Glomerular visceral epithelial cell (primary cell): ENCODE measurements at regions not wholly inside any gene's neighbourhood (a gene's known extent, or its start where the extent isn't known, plus 50 kb on each side); places are given as distances from the start of the nearest gene placed in this dataset.
"Not testable (repeated sequence)": the region's sequence is repeated elsewhere in the genome, so short reads cannot be mapped to it uniquely, and the experiment has no call there.

Experiments
- DNase-seq: peaks from one replicate; pipeline ENCODE4 v3.0.0-alpha.2; 2016; ENCODE audit errors: extremely low spot score

DNA sequence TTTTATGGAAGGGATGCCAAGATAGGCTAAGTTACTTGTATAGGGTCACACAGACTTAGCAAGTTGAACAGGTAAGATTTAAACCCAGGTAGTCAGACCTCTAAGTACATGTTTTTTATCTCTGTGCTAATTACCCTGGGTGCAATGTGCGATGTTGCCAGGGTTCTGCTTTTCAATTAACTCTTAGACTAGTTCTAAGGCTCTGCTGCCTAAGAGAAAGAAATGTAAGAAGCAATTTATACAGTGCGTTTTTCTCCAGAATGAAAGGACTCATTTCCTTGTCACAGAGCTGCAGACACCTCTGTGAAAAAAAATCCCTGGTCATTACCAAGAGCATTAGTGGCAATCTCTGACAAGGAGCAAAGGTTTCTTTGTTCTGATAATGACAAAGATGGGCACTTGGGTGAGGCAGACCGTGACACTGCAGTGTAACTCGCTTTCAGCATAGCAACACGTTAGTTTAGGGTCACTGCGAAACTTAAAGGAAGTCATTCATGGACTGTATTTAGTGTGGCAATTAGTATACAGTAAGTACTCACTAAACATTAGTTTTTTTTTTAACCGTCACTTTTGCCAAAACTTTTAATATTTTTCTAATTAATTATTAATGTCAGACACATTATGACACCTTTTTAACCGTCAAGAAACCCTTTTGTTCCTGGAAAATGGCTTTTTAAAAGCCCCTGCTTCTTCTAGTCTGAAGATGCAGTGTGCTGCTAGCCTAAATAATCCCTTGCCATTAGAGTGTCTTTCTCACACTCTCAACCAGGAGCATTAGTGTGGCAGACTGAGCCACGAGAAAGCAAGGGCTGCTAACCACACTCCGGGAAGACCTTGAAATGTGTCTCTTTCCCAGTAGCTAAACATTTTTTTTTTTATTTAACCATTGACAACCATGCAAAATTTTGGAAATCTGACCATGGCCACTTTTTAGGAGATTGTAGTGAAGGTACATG lies 520.0 kb upstream of the C9orf72 start:
- DNase-seq: no peak

DNA sequence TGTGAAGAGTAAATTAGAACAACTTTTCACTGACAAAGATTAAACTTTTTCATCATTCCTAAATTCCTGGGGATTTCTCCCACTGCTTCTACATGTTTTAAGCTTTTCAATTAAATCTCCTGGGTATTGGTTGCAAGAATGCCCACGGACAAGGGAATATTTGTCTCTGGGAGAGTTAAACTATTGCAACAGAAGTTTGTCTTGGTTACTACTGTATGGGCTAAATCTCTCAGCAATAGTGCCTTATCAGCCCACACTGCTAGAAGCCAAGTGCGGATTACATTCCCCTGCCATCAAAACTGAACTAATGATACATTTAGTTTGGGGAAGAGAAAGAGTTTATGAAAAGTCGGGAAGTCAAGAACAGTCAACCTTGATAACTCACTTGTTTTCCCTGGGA lies 528.2 kb upstream of the C9orf72 start:
- DNase-seq: no peak

DNA sequence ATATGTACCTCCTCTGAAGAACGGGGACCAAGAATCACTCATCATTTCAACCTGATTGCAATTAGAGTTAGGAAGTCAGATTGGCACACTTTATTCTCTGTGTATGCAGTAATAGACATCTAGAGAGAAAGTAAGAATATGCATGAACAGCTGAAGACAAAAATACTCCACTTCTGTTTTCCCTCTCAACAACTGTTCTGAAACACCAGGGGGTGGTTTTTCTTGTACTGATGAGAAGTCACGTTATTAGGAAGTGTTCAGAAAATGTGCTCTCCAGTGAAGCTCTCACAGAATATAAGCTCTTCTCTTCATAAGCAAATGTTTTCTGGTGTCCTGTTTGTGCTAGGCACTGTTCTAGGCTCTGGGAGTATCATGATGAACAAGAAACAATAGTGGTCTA lies 531.7 kb upstream of the C9orf72 start:
- no peak for DNase-seq

DNA sequence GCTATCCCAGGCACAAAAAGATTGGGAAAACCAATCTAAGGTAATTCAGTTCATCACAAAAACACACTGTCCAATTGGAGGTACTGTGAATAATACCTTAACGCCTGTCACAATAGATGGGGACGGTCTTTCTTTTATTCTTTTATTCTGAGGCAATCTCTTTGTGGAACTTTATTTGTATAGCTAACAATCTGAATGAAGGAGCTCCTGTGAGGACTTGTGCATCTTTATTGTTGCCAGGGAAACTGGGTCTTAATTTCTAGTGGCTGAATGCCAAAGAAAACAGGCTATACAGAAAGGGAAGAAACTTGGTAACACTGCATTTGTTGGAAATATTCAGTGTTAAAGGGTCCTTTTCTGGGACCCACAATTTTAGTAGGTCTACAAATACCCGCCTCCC lies 546.9 kb upstream of the C9orf72 start:
- no peak for DNase-seq

DNA sequence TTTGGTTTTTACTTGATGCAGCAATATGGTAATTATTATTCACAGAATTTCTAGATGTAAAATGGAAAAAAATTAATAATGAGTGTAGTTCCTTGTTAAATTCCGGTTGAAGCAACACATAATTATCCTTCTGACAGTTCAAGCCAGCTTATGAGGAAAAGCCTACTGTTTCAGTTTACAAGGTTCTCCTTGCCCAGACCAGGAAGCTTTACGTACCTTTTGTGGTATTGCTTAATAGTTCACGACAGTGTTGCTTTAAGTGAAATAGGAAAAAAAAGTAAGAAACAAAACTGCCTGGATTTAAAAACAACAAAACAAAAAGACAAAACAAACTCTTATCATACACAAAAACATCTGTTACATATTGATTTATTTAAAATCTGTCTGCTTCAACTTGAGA lies 547.3 kb upstream of the C9orf72 start:
- DNase-seq: no peak

DNA sequence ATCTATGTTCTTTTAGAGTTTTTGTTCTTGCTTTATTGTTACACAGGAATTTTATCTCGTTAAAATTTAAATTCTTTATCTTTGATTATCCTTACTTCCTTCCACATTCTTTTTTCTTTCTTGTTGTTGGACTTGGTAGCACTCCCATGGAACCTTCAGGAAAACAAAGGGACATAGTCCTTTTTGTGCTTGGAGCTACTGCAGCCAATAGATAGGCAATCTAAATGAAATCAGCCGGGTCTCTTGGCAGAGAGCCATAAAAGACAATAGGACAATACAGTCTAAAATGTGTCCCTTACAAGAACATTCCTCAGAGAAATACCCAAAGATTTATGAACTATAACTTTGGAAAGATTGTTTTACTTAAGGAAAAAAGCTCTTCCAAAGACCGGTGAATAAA lies 548.1 kb upstream of the C9orf72 start:
- DNase-seq: no peak

DNA sequence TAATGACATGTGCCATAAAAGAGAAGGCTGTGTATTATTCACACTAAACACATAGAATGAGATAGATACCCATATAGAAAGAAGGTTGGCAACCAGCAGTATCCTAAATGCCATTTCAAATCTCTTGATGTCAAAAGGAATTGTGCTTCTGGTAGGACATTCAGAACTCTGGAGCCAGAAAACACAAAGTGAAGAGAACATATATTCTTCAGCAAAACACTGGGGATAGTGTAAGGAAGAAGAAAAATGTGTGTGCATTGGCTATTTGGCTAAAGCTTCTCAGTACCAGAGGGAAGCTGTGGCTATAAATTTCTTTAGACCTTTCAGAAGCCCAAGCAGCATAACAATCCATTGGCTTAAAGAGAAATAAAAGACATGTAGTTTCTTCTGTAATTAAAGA lies 551.6 kb upstream of the C9orf72 start:
- DNase-seq: no peak

DNA sequence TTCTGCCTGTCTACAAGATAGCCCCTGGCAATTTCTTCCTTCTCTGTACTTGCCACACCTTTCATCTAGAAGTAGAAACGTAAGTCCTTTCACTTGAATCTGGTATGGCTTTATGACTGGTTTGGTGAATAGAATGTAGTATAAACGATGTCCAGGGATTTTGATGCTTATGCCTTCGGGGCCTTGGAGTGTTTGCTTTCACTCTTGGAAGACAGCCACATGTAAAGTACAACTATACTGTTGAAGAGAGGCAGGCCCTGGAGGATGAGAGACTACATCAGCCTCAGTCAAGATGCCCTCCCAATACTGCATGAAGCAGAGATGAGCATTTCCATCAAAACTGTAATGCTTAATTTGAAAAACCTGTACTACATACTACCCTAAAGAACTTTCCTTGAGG lies 553.8 kb upstream of the C9orf72 start:
- DNase-seq: no peak

DNA sequence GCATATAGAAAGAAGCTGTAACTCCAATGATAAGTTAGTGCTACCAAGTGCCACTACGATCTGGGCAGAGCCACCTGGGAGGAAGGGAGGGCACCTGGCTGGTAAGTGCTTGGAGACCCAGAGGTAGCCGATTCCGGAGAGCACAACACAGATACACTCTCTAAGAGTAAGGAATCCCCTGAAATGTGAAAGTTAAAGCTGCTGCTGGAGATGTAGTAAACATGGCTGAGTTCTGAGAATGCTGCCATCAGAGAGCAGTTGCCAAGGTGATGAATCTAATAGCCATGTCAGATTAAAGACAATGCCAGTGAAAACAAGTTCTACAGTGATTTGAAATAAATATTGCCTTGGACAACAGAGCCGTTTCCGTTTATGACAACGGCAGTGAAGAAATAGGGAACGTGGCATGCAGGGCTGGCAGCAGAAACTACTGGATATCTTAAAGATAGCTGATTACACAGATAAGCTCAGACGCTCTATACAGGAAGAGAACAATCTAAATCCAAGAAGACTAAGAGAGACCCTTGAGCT lies 561.2 kb upstream of the C9orf72 start:
- DNase-seq: no peak

DNA sequence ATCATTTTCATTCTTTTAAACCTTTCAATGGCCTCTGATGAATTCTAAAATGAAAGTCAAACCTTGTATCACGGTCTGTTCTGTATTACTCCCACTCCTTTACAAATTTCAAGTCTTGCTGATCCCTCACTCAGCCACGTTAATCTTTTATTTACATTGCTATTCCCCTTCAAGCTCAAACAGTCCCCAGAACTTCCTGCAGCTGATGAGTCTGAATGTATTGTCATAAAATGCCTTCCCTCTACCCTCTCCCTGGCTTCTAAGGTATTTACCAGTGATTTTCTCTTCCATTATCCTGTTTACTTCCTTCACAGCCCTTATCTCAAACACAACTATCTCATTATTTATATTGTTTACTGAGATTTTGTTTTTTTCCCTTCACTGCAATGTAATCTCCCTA lies 562.3 kb upstream of the C9orf72 start:
- DNase-seq: no peak

DNA sequence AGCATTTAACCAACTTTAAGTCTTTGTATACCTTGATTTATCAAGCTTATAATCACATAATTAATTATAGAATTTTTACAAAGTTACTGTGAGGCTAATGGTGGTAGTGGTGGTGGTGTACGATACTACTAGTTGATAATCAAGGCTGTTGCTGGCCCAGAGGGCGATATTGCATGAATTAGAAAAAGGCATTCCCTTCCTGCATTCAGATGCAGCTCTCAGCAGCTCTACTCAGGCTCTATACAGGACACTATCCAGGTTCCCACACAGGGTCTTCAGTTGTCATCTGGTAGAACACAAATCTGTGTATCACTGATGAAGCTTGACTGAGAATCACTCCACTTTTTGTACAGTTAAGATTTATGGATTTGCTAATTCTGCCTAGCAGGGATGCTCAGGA lies 562.8 kb upstream of the C9orf72 start:
- no peak for DNase-seq

DNA sequence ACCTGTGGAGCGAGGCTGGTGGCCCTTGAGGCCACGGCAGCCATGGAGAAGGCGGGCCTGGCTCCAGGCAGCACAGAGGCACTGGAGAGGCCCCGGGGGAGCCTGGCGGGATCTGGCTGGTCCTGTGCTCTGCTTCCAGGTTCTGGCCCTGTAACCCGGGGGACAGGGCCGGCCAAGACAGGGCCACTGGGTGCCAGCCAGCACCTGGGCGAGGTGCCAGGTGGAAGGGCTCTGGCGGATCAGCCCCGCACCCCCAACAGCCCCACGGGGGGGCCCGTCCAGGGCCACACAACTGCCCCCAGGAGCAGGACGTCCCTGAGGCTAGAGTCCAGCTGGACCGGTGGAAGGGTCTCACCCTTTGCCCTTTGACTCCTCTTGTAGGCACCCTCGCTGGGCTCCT lies 574.1 kb upstream of the C9orf72 start:
- DNase-seq: not testable (repeated sequence)

DNA sequence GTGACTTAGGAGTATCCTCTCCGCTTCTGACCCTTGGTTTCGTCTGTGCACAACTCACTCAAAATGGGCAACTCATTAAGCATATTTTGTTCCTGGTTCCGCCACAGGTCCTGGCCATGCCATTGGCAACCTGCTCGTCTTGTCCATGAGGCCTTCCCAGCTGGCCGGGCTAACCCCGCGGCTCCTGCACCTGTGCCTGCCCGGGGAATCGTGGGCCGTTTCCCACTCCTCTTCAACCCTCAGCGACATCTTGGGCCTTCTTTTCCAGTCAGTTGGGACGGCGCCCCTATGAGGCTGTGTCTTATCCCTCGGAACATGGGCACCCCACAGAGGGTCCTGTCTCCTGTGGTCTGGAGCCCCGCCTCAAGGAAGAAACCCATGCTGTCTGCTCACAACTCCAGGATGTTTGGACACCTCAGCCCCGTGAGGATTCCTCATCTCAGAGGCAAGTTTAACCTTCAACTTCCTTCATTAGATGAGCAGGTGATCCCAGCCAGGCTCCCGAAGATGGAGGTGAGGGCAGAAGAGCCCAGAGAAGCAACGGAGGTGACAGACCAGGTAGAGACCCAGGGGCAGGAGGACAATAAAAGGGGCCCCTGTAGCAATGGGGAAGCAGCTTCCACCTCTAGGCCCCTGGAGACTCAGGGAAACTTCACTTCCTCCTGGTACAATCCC lies 574.8 kb upstream of the C9orf72 start:
- not testable (repeated sequence) for DNase-seq

DNA sequence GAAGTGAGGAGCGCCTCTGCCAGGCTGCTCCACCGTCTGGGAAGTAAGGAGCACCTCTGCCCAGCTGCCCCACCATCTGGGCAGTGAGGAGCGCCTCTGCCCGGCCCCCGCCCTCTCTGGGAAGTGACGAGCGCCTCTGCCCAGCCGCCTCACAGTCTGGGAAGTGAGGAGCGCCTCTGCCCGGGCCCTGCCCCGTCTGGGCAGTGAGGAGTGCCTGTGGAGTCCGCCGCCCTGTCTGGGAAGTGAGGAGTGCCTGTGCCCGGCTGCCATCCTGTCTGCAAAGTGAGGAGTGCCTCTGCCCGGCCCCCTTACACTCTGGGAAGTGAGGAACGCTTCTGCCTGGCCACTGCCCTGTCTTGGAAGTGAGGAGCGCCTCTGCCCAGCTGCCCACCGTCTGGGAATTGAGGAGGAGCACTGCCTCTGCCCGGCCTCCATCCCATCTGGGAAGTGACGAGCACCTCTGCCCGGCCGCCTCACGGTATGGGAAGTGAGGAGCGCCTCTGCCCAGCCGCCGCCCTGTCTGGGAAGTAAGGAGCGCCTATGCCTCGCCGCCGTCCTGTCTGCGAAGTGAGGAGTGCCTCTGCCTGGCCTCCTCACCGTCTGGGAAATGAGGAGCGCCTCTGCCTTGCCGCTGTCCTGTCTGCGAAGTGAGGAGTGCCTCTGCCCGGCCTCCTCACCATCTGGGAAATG lies 576.2 kb upstream of the C9orf72 start:
- not testable (repeated sequence) for DNase-seq

DNA sequence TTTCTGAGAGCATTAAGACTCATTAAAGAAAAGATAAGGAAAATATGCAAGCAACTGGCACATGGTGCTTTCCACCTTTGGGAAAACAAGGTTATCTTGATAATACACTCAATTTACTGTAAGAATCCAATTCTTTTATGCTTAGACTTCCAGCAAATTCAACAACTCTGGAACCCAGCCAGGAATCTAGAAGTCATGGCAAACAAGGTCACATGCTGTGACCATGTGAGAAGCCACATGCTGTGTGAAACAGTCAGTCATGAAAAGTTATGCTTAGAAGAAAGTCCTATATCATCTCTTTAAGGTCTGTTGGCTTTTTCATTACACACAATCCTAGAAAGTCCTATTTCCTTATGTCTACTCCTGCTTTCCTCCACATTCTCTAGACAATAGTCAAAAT lies 581.8 kb upstream of the C9orf72 start:
- DNase-seq: no peak

DNA sequence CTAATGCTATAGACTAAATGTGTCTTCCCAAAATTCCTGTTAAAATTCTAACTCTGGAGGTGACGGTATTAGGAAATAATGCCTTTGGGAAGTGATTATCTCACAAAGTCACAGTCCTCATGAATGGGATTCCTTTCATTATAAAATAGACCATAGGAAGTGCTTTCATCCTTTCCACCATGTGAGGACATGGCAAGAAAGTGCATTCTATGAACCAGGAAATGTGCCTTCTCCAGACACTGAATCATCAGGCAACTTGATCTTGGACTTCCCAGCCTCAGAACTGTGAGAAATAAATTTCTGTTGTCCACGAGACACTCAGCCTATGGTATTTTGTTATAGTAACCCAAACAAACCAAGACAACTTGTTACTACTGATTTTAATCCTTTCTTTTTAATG lies 582.4 kb upstream of the C9orf72 start:
- DNase-seq: no peak

DNA sequence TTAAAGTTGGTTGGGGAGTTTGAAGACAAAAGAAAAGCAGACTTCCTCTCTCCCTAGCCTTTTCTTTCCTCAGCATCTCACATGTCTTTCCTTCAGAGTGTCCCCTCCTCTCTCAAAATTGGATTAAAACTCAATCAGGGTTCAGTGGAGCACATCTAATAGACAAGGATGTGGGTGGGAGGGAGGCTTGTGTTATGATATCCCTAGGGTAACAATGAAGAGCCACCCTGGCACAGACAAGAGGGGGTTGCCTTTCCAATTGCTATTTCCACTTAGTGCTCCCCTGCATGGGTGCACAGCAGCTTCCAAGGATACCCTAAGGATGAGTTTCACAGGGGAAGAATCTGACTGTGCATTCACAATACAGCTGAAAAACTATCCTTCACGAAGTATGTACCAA lies 585.2 kb upstream of the C9orf72 start:
- no peak for DNase-seq

DNA sequence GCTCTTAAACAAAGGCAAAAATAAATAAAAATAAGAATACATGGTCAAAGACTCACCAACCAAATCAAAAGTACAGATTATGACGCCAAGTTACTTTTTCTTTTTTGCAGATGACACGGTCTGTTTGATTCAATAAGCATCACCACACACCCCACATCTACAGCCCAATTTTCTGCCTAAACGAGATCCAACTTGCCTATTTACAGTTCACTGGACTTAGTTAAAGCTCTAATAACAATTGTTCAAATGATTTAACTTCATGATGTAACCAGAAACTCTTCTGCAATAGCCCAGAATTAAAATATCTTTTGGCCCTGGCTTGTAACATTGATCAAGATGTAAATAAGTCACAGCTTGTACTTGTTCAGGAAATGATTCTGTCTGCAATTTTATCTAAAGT lies 590.3 kb upstream of the C9orf72 start:
- DNase-seq: no peak

DNA sequence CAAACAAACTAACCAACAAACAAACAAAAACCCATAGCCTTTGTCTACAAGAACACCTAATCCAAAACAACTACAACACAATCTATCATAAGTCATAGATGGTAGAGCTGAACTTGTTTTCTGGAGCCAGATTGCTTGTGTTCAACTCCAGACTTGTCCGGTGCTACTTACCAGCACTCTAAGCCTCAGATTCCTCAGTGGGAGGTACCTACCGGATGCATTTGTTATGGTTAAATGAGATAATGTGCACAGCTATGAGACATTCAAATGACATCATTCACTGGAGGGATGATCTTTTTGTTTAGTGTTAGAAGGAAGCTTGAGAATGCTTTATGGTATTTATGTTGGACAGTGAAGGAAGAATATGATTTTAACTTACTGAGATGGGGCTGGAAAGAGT lies 592.9 kb upstream of the C9orf72 start:
- no peak for DNase-seq

DNA sequence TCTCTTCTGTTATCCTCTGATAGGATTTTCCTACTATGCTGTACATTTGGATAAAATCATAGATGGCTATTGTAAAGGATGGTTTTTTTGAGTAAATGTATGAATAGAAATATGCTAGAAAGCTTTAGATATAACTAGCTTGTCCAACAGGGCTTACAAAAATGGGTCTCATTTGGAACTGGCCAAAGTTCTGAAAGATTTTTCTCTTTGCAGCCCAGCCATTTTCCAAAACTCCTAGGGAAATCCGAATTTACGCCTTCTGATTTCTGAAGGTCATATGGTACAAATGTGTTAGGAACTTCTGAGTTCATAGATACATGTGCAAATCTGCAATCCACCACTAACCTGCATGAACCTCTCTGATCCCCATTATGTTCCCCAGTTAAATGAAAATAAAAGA lies 603.9 kb upstream of the C9orf72 start:
- no peak for DNase-seq

DNA sequence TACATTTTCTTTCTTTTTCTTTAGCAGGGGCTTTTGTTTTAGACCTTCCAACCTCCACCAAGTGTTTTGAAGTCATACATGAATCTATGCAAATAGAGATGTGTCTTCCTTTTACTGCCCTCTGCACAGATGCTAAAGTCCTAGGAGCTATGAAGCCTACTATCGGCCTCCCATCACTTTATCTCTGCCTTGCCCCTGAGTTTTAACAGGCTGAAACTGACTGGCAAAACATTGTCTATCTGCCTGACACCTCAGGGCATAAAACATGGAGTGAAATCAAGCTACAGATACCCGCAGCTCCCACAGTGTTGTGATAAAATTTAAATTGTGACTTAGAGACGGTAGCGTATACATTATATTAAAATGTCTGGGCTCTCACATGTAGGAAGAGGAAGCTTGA lies 604.6 kb upstream of the C9orf72 start:
- no peak for DNase-seq

DNA sequence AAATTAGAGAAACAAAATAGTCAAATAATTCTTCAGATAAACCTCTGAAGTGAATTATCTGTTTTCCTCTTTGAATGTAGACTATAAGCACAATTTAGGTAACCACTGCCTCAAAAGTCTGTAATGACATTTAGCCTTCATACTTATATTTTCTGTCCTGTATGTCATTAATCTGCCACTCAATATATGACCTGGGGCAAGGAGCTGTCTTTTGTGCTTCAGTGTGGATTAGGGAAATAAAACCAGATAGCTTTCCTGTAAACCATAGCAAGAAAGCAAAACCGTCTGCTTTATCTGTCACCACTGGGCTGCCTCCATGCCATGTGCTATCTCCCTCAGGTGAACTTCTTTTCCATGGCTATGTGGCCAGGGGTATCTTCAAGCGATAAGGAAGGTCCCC lies 606.6 kb upstream of the C9orf72 start:
- no peak for DNase-seq
